H1 (cell line): ENCODE measurements at regions not wholly inside any gene's neighbourhood (a gene's known extent, or its start where the extent isn't known, plus 50 kb on each side); places are given as distances from the start of the nearest gene placed in this dataset.

ENCODE experiments used
- BRCA1 ChIP-seq: IDR thresholded peaks from 2 replicates; pipeline ENCODE4 v1.6.1; 2012; ENCODE audit warnings: low read depth, low read length, improper control_type of control experiment
- KDM1A ChIP-seq: fragments of 200-600, 300-600 bp; sonication (generic); IDR thresholded peaks from 2 replicates; pipeline ENCODE4 v1.7.1; 2016; ENCODE audit warnings: mild to moderate bottlenecking, low read length, borderline replicate concordance
- RAD21 ChIP-seq, 2 experiments: IDR thresholded peaks in 1 of 2; conservative IDR thresholded peaks in 1 of 2; 2 replicates each; pipeline ENCODE4 v1.6.1; 2011; ENCODE audit warnings: low read depth in 2 of 2, low read length in 2 of 2, improper control_type of control experiment in 1 of 2, inconsistent platforms in 1 of 2, mild to moderate bottlenecking in 1 of 2, moderate library complexity in 1 of 2

GRCh38 chr16:79770244-79771064 is 169.9 kb upstream of the MAF start (continued):
- no peak for TF ChIP-seq KDM1A
- TF ChIP-seq RAD21 (IDR thresholded peaks at IDR 0.05 in 1 of 2, conservative IDR thresholded peaks at IDR 0.05 in 1 of 2; ENCODE audit: low read depth in 2 of 2, low read length in 2 of 2) = 0 out of 4 replicates have a peak, but pooled peaks of 1 of the 2 experiments have one; percentile 14
- TF ChIP-seq BRCA1 = no peak
- TF ChIP-seq, all 59 proteins: peak for 9
